Kasumi-1 (cell line): ENCODE measurements at regions not wholly inside any gene's neighbourhood (a gene's known extent, or its start where the extent isn't known, plus 50 kb on each side); places are given as distances from the start of the nearest gene placed in this dataset.

Experiments
- DNase-seq, 2 experiments: peaks; one replicate each; lab custom pipeline; 2025; lab: John Stamatoyannopoulos, UW

DNA sequence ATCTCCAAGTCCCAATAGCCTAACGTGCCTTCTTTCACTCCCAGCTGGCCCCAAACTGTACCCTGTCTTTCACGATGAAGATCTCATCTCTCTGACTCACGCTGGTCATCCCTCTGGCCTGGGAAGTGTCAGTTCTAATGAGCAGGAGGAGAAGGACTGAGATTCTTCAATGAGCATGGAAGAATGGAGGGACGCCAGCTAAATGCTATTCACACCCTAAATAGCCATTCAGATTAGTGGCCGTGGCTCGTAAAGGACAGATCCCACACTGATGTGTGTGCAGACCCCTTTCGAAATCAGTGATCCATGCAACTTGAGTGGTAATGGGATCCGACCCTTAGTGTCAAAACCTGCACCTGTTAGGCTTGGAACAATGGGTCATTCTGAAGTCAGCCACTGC lies 75.9 kb upstream of the SMYD2 start:
- no peak for DNase-seq

DNA sequence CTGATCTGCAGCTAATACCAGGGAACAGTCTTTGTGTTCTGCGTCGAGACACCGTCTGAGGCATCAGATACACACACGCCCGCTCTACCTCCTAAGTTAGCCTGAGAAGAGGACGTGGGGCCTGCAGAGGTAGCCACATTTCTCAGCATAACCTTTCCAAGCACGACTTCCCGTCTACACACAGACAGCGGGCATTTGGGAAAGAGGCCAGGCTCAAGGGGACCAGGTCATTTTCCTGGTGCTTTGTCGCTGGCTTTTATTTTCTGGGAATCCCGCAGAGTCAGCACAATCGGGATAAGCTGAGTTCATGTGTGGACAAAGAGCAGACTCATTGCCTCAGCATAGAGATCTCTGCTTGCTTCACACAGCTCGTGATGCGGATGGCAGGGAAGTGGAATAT lies 72.5 kb upstream of the SMYD2 start:
- DNase-seq, result no peak

GRCh38 chr1:214209260-214209808 lies 71.6 kb upstream of the SMYD2 start:
- no peak for DNase-seq

GRCh38 chr1:214213136-214213535 lies 67.8 kb upstream of the SMYD2 start:
- DNase-seq, result no peak

GRCh38 chr1:214214851-214215250 lies 66.1 kb upstream of the SMYD2 start:
- DNase-seq, result no peak

GRCh38 chr1:214215583-214215982 lies 65.4 kb upstream of the SMYD2 start:
- DNase-seq, result no peak

DNA sequence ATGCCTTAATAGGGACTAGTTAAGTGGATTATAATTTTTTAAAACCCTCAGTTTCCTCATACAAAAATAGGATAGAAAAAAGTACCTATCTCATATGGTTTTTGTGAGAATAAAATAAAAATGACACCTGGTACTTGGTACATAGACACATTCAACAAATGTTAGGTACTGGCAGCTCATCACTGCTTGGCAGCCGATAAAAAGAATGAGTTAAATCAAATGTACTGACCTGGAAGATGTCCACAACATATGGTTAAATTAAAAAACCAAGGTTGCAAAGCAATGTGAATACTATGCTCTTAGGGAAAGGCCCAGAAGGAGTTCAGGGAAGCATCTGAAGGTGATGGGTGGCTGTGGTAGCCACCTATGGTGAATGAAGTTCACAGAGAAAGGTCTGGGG lies 64.9 kb upstream of the SMYD2 start:
- no peak for DNase-seq

GRCh38 chr1:214216779-214217178 lies 64.2 kb upstream of the SMYD2 start:
- DNase-seq, result no peak

- DNase-seq, result no peak
Measured at GRCh38 chr1:214219902-214220301, 61.1 kb upstream of the SMYD2 start.

DNA sequence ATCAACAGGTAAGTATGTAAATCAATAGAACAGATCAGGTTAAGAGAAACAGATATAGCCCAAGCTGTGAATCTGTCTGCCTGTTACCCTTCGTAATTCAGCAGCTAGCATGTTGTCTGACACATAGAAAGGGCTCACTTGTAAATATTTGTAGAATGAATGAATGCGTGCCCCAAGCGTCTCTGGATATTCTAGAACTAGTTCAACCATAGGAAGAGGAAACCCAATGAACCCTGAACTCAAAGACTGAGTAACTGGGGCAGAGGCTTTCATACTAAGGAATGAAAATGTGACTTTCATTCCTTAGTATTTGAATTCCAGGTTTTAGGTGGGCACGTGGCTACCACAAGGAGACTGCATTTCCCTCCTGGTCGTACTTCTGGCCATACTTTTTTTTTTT lies 60.1 kb upstream of the SMYD2 start:
- DNase-seq, result no peak

- no peak for DNase-seq
Measured at GRCh38 chr1:214224611-214225354, 56.2 kb upstream of the SMYD2 start.

- no peak for DNase-seq
Measured at GRCh38 chr1:214228976-214229375, 52.0 kb upstream of the SMYD2 start.

DNA sequence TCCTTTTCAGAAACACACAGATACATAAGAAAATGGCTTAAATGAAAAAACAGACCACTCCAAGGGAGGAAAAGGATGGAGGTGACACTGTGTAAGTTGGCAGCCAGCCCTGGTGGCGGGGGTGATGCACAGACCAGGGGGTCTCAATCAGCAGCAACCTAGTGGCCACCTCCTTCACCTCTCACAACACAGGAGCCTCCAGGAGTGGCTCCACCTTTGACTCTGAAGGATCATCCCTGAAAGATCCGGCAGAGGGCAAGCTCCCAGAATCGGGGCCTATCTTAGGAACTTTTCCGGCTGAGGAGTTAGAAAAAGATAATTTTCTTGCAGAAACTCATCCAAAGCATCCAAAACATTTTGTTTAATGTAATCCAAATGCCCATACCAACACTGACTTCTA lies 51.2 kb upstream of the SMYD2 start:
- no peak for DNase-seq
